ENCODE measurements at regions not wholly inside any gene's neighbourhood (a gene's known extent, or its start where the extent isn't known, plus 50 kb on each side); places are given as distances from the start of the nearest gene placed in this dataset.

GRCh38 chr16:79901522-79901921 lies 301.0 kb upstream of the MAF start:
- TF ChIP-seq CTCF (IDR thresholded peaks at IDR 0.05; ENCODE audit: insufficient read depth, low read length, poor library complexity, severe bottlenecking) (no peak), EZH2phosphoT487 (conservative IDR thresholded peaks at IDR 0.05; ENCODE audit: low read length) (no peak)

Measured in SU-DHL-6 (cell line).